ENCODE measurements at regions not wholly inside any gene's neighbourhood (a gene's known extent, or its start where the extent isn't known, plus 50 kb on each side); places are given as distances from the start of the nearest gene placed in this dataset.

DNA sequence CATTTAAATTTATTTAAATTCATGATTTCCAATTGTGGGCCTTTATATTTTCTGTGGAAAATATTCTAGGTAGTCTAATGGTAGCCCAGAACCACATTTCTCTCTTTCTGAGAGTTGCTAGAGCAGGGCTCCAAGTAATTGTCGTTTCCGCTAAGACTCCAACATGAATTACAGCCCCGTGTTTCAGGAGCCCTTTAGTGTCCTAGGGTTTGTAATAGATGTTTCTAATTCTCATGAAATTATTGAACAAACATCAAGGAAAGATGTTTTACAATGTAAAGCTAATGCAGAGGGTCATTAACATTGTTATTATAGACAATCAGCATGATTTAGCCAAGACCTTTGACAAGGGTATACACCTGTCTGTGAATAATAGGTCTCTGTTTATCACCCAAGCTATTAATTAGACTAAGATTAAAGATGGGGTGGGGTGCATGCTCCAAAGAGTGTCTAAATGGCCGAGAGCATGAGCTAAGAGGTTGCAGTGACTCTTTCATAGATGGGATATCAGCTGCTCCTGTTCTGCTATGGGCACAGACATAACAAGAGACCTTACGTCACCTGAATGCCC lies 81.8 kb upstream of the NTM start:
- H3K4me1 ChIP-seq = no peaks in the 10 kb centered on the region
- TF ChIP-seq, protein P1, sequence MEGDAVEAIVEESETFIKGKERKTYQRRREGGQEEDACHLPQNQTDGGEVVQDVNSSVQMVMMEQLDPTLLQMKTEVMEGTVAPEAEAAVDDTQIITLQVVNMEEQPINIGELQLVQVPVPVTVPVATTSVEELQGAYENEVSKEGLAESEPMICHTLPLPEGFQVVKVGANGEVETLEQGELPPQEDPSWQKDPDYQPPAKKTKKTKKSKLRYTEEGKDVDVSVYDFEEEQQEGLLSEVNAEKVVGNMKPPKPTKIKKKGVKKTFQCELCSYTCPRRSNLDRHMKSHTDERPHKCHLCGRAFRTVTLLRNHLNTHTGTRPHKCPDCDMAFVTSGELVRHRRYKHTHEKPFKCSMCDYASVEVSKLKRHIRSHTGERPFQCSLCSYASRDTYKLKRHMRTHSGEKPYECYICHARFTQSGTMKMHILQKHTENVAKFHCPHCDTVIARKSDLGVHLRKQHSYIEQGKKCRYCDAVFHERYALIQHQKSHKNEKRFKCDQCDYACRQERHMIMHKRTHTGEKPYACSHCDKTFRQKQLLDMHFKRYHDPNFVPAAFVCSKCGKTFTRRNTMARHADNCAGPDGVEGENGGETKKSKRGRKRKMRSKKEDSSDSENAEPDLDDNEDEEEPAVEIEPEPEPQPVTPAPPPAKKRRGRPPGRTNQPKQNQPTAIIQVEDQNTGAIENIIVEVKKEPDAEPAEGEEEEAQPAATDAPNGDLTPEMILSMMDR (IDR thresholded peaks at IDR 0.05) = no peak
- TF ChIP-seq POLR2A (IDR thresholded peaks at IDR 0.05) = no peak
- H3K27me3 ChIP-seq = no peaks in the 10 kb centered on the region
- H3K36me3 ChIP-seq = no peaks in the 10 kb centered on the region
- WGBS, 2 donors = 84 to 86% methylated on average over 5 of the region's 5 CpGs
- no peaks in the 10 kb centered on the region for H3K9me3 ChIP-seq
- H3K27ac ChIP-seq = no peak overlapping the region
- DNase-seq = no peak
- no peak overlapping the region for H3K4me3 ChIP-seq (replicated peaks in 1 of 3)
- intact Hi-C loops (cut with DNase I) = no loop called here

DNA sequence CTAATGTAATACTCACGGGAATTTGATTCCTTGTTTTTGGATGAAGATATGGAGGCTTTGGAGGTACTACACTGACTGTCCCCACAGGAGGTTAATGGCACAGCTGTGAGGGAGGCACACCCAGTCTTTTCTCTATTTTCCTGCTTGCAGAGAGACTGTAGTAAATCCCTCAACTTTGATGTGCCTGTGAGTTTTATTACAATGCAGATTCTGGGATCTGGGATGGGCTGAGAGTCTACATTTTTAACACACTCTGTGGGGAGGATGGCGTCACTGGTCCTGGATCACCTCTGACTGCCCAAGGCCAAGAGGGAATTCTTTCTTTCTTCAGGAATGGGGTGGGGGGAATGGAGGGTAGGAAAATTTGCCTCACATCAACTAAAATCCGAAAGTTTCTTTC lies 80.2 kb upstream of the NTM start:
- no peaks in the 10 kb centered on the region for H3K9me3 ChIP-seq
- DNase-seq = no peak
- 76 to 79% methylated on average over 3 of the region's 3 CpGs for WGBS, 2 donors
- intact Hi-C loops (cut with DNase I) = no loop called here
- H3K4me3 ChIP-seq (replicated peaks in 1 of 3) = no peak overlapping the region
- no peak overlapping the region for H3K27ac ChIP-seq
- no peak for TF ChIP-seq POLR2A (IDR thresholded peaks at IDR 0.05)
- TF ChIP-seq, protein P1 (IDR thresholded peaks at IDR 0.05) = no peak
- H3K4me1 ChIP-seq = no peaks in the 10 kb centered on the region
- H3K27me3 ChIP-seq = no peaks in the 10 kb centered on the region
- H3K36me3 ChIP-seq = no peaks in the 10 kb centered on the region

DNA sequence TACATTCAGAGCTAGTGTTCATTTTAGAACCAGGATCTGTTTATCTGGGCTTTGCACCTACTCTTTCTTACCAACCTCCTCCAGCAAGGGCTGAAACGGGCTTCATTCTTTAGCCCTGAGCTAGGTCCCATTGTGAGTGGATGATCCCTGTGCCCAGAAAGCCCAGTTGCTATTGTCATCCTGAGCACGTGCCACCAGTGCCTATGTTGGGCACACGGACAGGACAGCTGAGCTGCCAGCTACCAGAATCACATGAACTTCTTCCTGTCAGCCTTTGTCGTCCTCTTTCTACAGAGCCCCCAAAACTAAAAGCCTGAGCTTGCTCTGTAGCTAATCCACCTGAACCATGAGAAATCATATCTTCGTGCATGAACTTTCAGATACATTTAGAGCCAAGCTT lies 74.4 kb upstream of the NTM start:
- no peaks in the 10 kb centered on the region for H3K27me3 ChIP-seq
- no peaks in the 10 kb centered on the region for H3K36me3 ChIP-seq
- H3K27ac ChIP-seq = no peak overlapping the region
- no peak overlapping the region for H3K4me3 ChIP-seq (replicated peaks in 1 of 3)
- intact Hi-C loops (cut with DNase I) = no loop called here
- no peaks in the 10 kb centered on the region for H3K9me3 ChIP-seq
- no peak for DNase-seq
- 87 to 88% methylated on average over 5 of the region's 5 CpGs for WGBS, 2 donors
- TF ChIP-seq POLR2A (IDR thresholded peaks at IDR 0.05) = no peak
- TF ChIP-seq, protein P1 (IDR thresholded peaks at IDR 0.05) = no peak
- no peaks in the 10 kb centered on the region for H3K4me1 ChIP-seq

DNA sequence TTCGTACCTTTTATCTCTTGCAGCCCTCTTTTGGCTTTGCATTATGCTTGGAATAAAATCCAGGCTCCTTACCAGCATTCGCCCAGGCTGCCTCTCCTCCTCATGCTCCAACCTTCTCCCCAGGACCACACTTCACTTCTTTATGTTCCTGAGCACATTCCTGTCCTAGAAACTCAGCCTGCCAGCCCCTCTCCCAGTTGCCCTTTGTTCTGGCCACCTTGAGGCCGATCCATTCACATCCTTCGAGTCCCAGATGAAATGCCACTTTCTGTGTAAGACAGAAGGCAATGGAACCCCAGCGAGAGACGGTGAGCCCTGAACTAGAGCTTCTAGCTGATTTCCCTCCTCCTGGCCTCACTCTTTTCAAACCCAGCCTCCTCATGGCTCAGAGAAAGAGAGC lies 73.0 kb upstream of the NTM start:
- no peak for DNase-seq
- WGBS, 2 donors = 84 to 90% methylated on average over 6 of the region's 6 CpGs
- Histone ChIP-seq H3K36me3 (no peaks in the 10 kb centered on the region), H3K9me3 (no peaks in the 10 kb centered on the region), H3K4me1 (no peaks in the 10 kb centered on the region), H3K27ac (no peak overlapping the region), H3K4me3 (replicated peaks in 1 of 3) (no peak overlapping the region), H3K27me3 (no peaks in the 10 kb centered on the region)
- intact Hi-C loops (cut with DNase I) = no loop called here
- TF ChIP-seq POLR2A (IDR thresholded peaks at IDR 0.05) = no peak
- TF ChIP-seq, protein P1 (IDR thresholded peaks at IDR 0.05) = no peak

DNA sequence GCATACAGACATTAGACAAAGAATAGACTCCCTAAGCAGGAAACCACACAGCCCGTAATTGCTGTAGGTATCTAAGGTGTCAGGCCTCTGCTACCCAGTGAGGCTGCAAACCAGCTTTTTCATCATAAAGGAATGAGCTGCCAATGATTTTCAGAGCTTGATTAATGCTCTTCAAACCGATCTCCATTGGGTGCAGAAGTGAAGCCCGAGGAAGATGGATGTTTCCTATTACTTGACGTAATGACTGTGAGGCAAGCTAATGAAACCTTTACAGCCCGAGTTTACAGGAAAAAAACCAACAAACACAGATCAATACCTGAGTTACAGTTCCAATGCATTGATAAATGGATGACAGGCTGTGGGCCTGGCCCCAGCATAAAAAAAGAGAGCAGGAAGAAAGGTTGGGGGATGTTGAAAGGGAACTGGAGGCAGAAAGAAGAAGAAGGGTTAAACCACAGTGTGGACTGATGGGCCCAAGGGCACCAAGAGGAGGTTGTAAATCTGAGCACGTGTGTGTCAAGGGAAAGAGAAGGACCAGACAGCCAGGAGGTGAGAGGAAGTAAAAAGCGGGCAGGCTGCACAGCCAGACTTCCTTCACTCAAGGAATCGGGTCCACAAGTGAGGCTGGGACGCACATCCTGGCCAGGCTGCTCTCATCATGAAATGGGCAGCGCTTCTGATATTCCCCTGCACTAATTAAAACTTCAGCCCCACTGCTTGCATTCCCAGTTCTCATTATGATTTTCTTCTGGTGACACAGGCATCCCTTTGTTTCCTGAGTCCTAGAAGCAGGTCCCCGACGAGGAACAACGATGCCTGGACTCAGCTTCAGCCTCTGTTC lies 70.6 kb upstream of the NTM start:
- H3K9me3 ChIP-seq = no peaks in the 10 kb centered on the region
- DNase-seq = no peak
- H3K27me3 ChIP-seq = no peaks in the 10 kb centered on the region
- no peak for TF ChIP-seq POLR2A (IDR thresholded peaks at IDR 0.05)
- TF ChIP-seq, protein P1 (IDR thresholded peaks at IDR 0.05) = no peak
- 72 to 74% methylated on average over 13 of the region's 13 CpGs for WGBS, 2 donors
- no peaks in the 10 kb centered on the region for H3K36me3 ChIP-seq
- no peak overlapping the region for H3K4me3 ChIP-seq (replicated peaks in 1 of 3)
- H3K27ac ChIP-seq = no peak overlapping the region
- intact Hi-C loops (cut with DNase I) = no loop called here
- H3K4me1 ChIP-seq = no peaks in the 10 kb centered on the region

Data from thyroid gland (tissue), 4 donors.